ENCODE measurements at regions not wholly inside any gene's neighbourhood (a gene's known extent, or its start where the extent isn't known, plus 50 kb on each side); places are given as distances from the start of the nearest gene placed in this dataset.

- no peak overlapping the region for H3K4me3 ChIP-seq (ENCODE audit: low read depth, low read length)
- no peak for TF ChIP-seq CTCF (IDR thresholded peaks at IDR 0.05; ENCODE audit: borderline replicate concordance, insufficient read depth, low read depth, low read length)
Observed at GRCh38 chr21:25234857-25235801, 372.2 kb downstream of the MRPL39 start.

DNA sequence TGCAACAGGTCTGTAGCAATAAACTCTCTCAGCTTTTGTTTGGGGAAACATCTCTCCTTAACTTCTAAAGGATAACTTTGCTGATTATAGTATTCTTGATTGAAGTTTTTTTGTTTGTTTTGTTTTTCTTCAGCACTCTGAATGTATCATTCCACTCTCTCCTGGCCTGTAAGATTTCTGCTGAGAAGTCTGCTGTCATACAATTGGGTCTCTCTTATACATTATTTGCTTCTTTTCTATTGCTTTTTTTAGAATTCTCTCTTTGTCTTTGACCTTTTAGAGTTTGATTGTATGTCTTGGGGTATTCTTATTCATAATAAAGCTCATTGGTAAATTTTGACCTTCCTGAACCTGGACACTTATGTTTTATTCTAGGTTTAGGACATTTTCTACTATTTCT, 386.3 kb downstream of the MRPL39 start:
- TF ChIP-seq CTCF (IDR thresholded peaks at IDR 0.05; ENCODE audit: borderline replicate concordance, insufficient read depth, low read depth, low read length): no peak
- H3K4me3 ChIP-seq (ENCODE audit: low read depth, low read length): no peak overlapping the region

- no peak for TF ChIP-seq CTCF (IDR thresholded peaks at IDR 0.05; ENCODE audit: borderline replicate concordance, insufficient read depth, low read depth, low read length)
- no peak overlapping the region for H3K4me3 ChIP-seq (ENCODE audit: low read depth, low read length)
Observed at GRCh38 chr21:25220169-25220568, 387.1 kb downstream of the MRPL39 start.

- no peak for TF ChIP-seq CTCF (IDR thresholded peaks at IDR 0.05; ENCODE audit: borderline replicate concordance, insufficient read depth, low read depth, low read length)
- H3K4me3 ChIP-seq (ENCODE audit: low read depth, low read length): no peak overlapping the region
Observed at GRCh38 chr21:25215698-25216384, 391.4 kb downstream of the MRPL39 start.

GRCh38 chr21:25214676-25215075, 392.6 kb downstream of the MRPL39 start:
- no peak for TF ChIP-seq CTCF (IDR thresholded peaks at IDR 0.05; ENCODE audit: borderline replicate concordance, insufficient read depth, low read depth, low read length)
- H3K4me3 ChIP-seq (ENCODE audit: low read depth, low read length): no peak overlapping the region

DNA sequence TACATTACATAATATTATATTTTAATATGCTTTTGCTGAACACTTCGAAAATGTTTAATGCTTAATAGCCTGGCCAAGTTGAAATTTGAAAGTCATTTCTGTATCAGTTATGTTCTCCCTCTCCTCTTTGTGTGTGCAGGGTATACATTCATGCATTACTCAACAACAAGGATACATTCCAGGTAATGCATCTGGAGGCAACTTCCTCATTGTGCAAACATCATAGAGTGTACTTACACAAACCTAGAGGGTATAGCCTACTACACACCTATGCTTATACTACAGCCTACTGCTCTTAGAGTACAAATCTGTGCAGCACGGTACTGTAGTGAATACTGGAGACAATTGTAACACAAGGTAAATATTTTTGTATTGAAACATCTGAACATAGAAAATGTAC, 407.3 kb downstream of the MRPL39 start:
- no peak overlapping the region for H3K4me3 ChIP-seq (ENCODE audit: low read depth, low read length)
- TF ChIP-seq CTCF (IDR thresholded peaks at IDR 0.05; ENCODE audit: borderline replicate concordance, insufficient read depth, low read depth, low read length): no peak
